ENCODE measurements at regions not wholly inside any gene's neighbourhood (a gene's known extent, or its start where the extent isn't known, plus 50 kb on each side); places are given as distances from the start of the nearest gene placed in this dataset.

GRCh38 chr13:84080748-84081530, 198.7 kb upstream of the SLITRK1 start:
- Histone ChIP-seq H3F3A (ENCODE audit: low read depth) (no peaks in the 10 kb centered on the region), H3K36me3 (ENCODE audit: insufficient read depth, low read length) (no peaks in the 10 kb centered on the region), H3K9ac (ENCODE audit: low read depth, low read length, poor library complexity, severe bottlenecking) (no peak overlapping the region), H3K9me3 (ENCODE audit: insufficient read depth, low read depth, low read length) (no peaks in the 10 kb centered on the region), H3K9me2 (replicated peaks; ENCODE audit: low read depth, low read length) (no peaks in the 10 kb centered on the region), H4K20me1 (ENCODE audit: insufficient read depth, low read length, poor library complexity, severe bottlenecking) (no peaks in the 10 kb centered on the region), H3K27me3 (ENCODE audit: insufficient read depth, low read length, poor library complexity, severe bottlenecking) (no peaks in the 10 kb centered on the region), H3K4me1 (ENCODE audit: insufficient read depth, low read length, poor library complexity, severe bottlenecking) (no peaks in the 10 kb centered on the region), H3K4me3 (ENCODE audit: low read length, poor library complexity, severe bottlenecking) (no peak overlapping the region), H3K4me2 (ENCODE audit: low read depth, low read length, poor library complexity, severe bottlenecking) (no peak overlapping the region), H2AFZ (ENCODE audit: low read length) (no peak overlapping the region), H3K79me2 (ENCODE audit: insufficient read depth, low read length) (no peaks in the 10 kb centered on the region)
- no peak for TF ChIP-seq CTCF (conservative IDR thresholded peaks at IDR 0.05; ENCODE audit: low read length)
- no peak for TF ChIP-seq EZH2phosphoT487 (IDR thresholded peaks at IDR 0.05; ENCODE audit: borderline replicate concordance)

- no peaks in the 10 kb centered on the region for H3K36me3 ChIP-seq (ENCODE audit: insufficient read depth, low read length)
- TF ChIP-seq CTCF (conservative IDR thresholded peaks at IDR 0.05; ENCODE audit: low read length) (no peak), EZH2phosphoT487 (IDR thresholded peaks at IDR 0.05; ENCODE audit: borderline replicate concordance) (no peak)
- no peaks in the 10 kb centered on the region for H3K9me2 ChIP-seq (replicated peaks; ENCODE audit: low read depth, low read length)
- H3K9ac ChIP-seq (ENCODE audit: low read depth, low read length, poor library complexity, severe bottlenecking) = no peak overlapping the region
- peak overlapping the region; percentile 35 for H2AFZ ChIP-seq (ENCODE audit: low read length)
- no peaks in the 10 kb centered on the region for H3K4me1 ChIP-seq (ENCODE audit: insufficient read depth, low read length, poor library complexity, severe bottlenecking)
- no peak overlapping the region for H3K4me3 ChIP-seq (ENCODE audit: low read length, poor library complexity, severe bottlenecking)
- no peak overlapping the region for H3K4me2 ChIP-seq (ENCODE audit: low read depth, low read length, poor library complexity, severe bottlenecking)
- no peaks in the 10 kb centered on the region for H3F3A ChIP-seq (ENCODE audit: low read depth)
- no peaks in the 10 kb centered on the region for H3K27me3 ChIP-seq (ENCODE audit: insufficient read depth, low read length, poor library complexity, severe bottlenecking)
- H4K20me1 ChIP-seq (ENCODE audit: insufficient read depth, low read length, poor library complexity, severe bottlenecking) = no peaks in the 10 kb centered on the region
- no peaks in the 10 kb centered on the region for H3K9me3 ChIP-seq (ENCODE audit: insufficient read depth, low read depth, low read length)
- H3K79me2 ChIP-seq (ENCODE audit: insufficient read depth, low read length) = no peaks in the 10 kb centered on the region
Observed at GRCh38 chr13:84077271-84077670, 195.0 kb upstream of the SLITRK1 start.

- Histone ChIP-seq H3K79me2 (ENCODE audit: insufficient read depth, low read length) (no peaks in the 10 kb centered on the region), H3K4me1 (ENCODE audit: insufficient read depth, low read length, poor library complexity, severe bottlenecking) (no peaks in the 10 kb centered on the region), H3K9me2 (replicated peaks; ENCODE audit: low read depth, low read length) (no peaks in the 10 kb centered on the region), H3K4me2 (ENCODE audit: low read depth, low read length, poor library complexity, severe bottlenecking) (no peak overlapping the region), H3K27me3 (ENCODE audit: insufficient read depth, low read length, poor library complexity, severe bottlenecking) (no peaks in the 10 kb centered on the region), H3K36me3 (ENCODE audit: insufficient read depth, low read length) (no peaks in the 10 kb centered on the region), H3K9me3 (ENCODE audit: insufficient read depth, low read depth, low read length) (no peaks in the 10 kb centered on the region), H2AFZ (ENCODE audit: low read length) (no peak overlapping the region; the same call in 1 of the 2 replicates), H3F3A (ENCODE audit: low read depth) (no peaks in the 10 kb centered on the region), H3K4me3 (ENCODE audit: low read length, poor library complexity, severe bottlenecking) (no peak overlapping the region), H3K9ac (ENCODE audit: low read depth, low read length, poor library complexity, severe bottlenecking) (no peak overlapping the region), H4K20me1 (ENCODE audit: insufficient read depth, low read length, poor library complexity, severe bottlenecking) (no peaks in the 10 kb centered on the region)
- TF ChIP-seq CTCF (conservative IDR thresholded peaks at IDR 0.05; ENCODE audit: low read length) = no peak
- no peak for TF ChIP-seq EZH2phosphoT487 (IDR thresholded peaks at IDR 0.05; ENCODE audit: borderline replicate concordance)
Observed at GRCh38 chr13:84076280-84076679, 194.0 kb upstream of the SLITRK1 start.
